NCI-H2227 (cell line): ENCODE measurements at regions not wholly inside any gene's neighbourhood (a gene's known extent, or its start where the extent isn't known, plus 50 kb on each side); places are given as distances from the start of the nearest gene placed in this dataset.

Experiments
- DNase-seq: peaks from one replicate; lab custom pipeline; 2025; ENCODE audit not compliant: unreplicated experiment; lab: John Stamatoyannopoulos, UW

DNA sequence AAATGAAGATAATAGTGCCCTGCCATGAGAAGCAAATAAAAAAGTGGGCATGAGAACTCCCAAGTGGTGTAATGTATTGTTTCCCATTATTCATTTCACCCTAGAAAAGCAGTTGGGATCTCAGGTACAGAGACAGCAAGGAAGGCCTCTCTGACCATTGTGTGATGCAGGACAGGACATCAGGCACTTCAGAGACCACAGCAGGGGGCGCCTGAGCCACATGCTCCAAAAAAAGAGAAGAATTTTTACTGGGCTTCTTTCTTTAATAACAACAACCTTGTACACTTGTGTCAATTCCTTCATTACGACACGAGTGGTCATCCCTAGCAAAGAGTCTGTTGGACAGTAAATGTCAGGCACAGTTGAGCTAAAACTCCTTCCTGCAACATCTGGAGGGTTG, 533.3 kb downstream of the OMA1 start:
- DNase-seq = no peak

DNA sequence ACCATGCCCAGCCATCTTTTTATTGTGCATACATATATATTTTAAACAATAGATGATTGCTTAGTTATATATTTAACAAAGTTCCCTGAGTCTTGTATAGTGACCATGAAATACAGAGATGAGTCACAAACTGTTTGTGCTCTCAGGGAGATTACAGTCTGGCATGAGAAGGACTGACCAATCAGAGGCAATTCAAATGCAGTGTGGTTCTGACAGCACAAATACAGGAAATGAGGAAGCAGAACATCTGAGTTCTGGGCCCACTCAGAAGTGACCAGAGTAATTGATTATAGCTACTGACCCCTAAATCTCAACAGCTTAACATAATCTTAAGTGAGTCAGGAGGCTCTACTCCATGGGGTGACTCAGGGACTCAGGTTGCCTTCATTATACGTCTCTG, 534.5 kb downstream of the OMA1 start:
- no peak for DNase-seq

DNA sequence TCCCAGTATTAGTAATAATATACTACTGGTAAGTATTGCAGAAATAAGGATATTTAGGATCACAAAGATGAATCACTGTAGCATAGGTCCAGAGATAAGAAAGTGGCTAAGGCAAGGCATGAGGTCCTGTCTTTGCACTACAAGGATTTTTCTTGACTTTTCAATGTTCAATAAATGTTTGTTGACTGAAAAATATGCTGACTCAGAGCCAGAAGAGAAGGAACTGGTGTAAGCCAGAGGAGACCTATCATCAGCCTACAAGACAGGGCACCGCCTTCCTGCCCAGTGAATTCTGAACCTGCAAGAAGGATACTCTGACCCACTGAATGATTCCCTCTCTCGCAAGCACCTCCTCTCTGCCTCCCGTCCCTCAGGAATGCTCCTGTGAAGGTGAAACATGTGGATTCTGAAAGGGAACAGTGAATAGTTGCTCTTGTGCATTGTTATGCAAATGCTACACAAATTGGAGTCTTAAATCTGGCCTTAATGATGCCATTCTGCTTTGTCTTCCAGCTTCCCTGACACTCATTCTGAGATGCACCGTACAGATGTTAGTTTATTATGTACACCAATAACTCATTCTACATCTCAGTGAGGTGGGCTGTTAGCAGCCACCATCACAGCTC, 540.0 kb downstream of the OMA1 start:
- no peak for DNase-seq

DNA sequence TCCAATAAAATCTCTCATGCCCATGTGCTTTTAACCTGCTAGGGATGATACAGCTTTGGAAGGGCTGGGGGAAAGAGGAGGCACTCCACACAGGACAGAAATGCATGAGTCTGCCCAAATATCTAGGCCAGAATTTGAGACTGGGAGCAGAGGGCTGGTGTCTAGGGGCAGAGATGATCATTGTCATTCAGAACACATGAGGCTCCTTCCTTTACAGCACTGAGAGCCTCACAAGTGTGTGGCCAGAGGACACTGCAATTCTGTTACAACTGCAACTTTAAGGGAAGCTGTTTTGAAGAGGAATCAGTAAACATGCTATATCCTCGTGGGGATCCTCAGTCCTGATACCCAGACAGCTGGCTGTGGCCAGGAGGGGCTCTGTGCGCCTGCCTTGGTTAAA, 541.3 kb downstream of the OMA1 start:
- DNase-seq = no peak

DNA sequence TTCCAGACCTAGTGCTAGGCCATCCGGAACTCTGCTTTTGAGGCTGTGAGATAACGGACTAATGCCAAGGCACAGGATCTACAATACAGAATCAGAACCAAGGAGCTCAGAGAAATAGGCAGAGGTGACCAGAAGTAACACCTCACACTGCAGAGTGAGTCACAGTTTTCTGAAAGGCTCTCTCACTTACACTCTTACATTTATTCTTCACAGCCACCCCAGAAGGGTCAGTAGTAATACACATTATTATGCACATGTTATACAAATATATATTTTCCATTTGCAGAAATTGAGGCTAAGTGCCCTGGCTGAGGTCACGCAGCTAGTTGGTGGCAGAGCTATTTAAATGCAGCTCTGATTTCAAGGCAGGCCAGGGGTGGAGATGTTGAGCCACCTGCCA, 542.5 kb downstream of the OMA1 start:
- DNase-seq = no peak

DNA sequence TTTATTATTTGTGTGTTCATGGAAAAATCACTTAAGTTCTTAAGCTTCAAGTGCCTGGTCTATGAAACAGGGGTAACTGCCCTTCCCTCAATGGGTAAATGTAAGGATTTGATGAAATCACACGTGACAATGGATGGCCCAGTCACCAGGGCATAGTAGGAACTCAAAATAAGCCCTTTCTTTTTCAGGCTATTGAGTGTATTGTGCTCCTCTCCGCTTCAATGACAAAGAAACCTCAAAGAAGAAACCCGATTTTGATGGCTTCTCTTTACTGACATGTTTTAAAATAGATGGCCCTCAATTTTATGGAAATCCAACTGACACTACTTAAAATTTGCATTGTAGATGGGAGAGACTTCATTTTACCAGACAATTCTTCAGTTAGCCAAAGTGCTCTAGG, 543.5 kb downstream of the OMA1 start:
- DNase-seq = no peak

DNA sequence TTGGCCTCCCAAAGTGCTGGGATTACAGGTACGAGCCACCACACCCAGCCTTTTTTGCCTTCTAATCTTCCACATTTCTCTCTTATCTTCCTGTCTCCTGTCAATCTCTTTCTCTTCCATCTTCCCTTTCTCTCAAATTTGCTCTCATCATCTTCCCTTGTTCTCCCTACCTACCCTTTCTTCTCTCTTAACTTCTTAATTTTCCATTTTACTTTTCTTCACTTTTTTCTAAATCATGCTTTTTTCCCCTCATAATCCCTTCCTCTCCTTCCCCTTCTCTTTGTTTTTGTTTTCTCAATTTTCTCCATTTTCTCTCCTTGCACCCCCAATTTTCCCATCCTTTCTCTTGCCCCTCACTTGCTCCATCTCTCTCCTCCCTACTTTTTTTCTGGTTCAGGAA, 545.7 kb downstream of the OMA1 start:
- DNase-seq = no peak

DNA sequence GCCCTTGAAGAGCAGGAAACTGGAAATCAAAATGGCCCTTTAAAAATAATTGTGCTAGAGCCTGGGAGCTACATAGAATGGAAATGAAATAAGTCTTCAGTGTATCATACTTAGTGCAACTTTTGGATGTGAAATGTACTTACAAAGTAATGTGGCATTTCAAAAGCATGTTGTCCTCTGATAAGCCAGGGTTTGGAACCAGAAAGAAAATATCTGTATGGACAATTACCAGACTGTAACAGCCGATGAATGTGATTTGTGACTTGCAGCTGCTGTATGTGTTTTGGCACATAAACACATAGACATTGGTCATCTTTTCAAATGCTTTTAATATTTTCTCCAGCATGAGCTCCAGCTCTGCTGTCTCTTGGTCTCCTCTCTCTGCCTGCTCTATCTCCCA, 546.4 kb downstream of the OMA1 start:
- no peak for DNase-seq

DNA sequence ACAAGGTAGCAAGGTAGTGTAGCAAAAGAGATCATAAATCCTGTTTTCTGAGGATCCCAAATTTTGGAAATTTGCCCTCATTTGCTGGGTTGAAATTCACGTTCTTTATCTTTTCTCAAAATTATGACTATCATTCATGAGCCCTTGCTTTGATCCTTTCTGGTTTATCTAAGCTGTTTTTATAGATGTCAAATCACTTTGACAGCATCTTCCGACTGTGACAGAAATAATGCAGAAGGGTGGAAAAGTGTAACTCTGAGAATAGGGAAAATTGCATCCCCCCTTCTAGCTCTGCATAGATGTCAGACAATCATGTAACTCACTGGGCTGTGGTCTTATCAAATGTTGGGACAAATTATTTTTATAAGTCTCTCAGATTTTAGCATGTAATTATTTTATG, 550.1 kb downstream of the OMA1 start:
- DNase-seq = no peak

DNA sequence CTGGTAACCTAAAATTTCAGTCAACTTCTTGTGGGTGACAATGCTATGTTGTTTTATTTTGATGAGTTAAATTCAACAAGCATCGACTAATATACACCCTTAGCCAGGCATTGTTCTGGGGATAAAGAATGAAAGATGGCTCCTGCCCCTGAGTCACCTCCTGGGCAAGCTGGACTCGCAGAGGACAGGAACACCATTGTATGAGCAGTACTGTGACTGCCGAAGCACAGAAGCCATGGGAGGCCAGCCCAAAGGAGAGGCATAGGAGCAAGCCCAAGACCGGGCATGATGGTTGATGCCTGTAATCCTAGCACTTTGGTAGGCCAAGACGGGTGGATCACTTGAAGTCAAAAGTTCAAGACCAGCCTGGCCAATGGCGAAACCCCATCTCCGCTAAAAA, 555.2 kb downstream of the OMA1 start:
- no peak for DNase-seq

DNA sequence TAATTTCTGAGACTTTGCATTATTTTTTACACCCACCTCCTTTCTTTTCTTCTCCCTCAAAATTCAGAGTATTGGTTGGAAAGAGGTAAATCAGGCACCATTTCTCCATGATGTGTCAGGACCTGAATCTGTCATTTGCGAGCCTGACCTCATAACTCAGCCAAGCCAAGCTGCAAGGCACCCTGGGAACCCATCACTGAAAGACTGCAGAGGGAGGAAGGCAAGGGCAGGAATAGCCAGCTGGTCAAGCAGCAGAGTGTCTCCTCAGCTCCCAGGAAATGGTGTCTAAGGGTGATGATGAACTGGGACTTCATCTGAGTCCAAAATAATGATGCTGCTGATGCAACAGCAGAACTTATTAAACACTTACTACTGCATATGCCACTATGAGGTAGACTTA, 556.6 kb downstream of the OMA1 start:
- no peak for DNase-seq

DNA sequence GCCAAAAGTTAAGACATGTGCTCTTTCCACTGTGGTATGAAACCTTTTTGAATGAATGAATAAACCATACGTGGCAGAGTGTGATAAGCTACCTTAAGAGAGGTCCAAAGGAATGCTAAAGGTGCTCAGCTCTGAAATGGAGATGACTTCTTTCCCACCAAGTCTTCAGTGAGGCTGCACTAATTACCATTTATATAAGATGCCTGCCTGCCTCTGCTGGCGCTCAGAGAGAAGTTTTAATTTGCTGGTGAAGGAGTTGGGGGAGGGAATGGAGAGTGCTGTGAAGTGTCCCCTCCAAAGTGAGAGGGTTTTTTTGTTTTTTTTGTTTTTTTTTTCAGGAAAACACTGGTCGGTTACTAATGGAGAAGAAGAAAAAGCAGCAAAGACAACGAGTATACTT, 559.0 kb downstream of the OMA1 start:
- no peak for DNase-seq

DNA sequence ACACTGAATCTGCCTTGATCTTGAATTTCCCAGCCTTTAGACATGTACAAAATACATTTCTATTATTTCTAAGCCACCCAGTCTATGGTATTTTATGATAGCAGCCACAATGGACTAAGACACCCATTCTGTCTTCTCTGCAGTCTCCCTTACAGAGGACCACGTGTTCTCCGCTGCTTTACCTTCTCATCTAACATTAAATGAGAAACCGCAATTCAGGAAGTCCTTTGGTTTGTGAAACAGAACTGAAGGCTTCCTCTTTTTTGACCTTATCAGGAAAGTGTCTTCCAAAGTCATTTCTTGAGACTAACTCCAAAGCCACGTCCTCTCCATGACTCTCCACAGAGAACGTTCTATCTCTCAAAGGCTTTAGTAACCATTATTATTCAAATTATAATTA, 560.1 kb downstream of the OMA1 start:
- DNase-seq = no peak

DNA sequence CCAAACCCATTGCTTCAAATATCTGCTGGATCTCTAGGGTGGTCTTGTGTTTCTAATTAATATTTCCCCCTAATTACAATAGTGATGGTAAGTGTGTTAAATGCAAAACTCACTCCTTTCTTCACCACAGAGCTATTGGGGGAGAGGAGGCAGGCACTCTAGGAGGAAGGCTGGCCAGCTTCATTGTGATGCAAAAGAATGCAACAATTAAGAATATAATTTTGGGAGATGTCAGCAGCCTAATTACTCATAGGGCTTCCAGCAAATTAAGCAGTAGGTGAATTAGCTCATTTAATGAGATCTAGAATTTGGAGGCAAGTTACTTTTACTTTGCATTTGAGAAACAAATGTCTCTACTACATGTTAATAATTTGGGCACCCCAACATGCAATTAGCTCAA, 560.4 kb upstream of the DAB1 start:
- DNase-seq = no peak

DNA sequence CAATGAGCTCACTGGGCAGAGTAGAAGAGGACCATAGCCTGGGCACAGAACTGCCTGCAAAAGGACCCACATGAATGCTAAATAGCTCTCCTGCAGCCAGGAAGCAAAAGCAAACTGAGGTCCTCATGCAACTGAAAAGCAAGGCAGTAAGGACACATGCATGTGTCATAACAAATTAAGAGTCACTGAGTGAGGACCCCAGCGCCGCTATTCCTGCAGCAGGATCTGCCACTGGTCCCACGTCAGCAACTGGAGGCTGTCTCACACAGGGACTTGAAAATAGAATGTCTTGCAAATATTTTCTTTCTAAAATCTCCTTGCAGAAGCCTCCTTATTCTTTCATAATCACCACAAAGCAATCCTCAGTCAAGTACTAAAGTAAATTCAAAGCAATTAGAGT, 559.6 kb upstream of the DAB1 start:
- no peak for DNase-seq

DNA sequence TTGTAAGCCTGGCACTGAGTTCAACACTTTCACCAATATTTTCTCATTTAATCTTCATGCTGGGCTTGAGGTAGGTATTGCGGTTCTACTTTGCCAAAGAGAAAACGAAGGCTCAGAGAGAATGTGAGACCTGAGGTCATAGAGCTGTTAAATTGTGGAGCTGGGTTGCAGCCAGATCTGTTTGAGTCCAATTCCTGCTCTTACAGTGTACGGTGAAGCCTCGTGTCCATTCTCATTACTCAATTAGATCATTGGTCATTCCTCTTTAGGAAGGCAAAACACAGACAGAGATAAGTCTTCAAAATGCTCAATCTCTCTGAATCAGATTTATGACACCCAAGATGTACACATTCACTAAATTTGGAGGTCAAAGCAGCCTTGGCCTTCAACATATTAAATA, 559.0 kb upstream of the DAB1 start:
- no peak for DNase-seq

DNA sequence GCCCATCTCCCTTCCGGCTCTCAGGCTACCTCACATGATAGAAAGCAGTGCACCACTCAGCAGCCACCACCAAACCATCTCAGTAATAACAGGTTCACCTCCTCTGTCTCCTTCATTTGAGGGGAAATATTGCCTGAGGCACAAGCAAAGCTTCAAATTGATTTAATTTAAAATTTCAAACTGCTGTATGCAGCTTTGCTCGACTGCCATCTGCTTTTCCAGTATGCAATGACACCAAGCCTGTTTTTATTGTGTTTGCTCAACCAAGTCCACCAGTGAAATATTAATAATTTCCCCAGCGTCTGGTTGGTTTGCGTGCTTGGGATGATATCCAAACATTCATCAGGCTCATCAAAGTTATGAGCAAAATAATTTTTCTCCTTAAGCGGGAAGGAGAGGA, 552.4 kb upstream of the DAB1 start:
- DNase-seq = no peak

DNA sequence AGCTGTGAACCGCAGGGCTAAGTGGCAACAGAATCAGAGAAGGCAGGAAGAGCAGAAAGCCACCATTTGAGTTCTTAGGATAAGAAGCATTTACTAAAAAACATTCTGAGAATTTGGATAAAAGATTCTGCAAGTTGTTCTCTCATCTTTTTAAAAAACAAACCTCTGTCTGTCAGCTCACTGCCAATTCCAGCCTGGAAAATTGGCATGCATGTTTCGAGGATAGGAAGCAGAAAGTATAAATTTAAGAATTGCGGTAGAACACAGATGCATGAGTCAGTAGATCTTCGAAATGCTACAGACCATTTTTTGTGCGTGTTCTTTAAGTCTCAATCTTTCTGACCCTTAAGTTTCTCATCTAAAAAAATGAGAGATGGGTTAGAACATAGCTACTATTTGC, 544.5 kb upstream of the DAB1 start:
- DNase-seq = no peak

DNA sequence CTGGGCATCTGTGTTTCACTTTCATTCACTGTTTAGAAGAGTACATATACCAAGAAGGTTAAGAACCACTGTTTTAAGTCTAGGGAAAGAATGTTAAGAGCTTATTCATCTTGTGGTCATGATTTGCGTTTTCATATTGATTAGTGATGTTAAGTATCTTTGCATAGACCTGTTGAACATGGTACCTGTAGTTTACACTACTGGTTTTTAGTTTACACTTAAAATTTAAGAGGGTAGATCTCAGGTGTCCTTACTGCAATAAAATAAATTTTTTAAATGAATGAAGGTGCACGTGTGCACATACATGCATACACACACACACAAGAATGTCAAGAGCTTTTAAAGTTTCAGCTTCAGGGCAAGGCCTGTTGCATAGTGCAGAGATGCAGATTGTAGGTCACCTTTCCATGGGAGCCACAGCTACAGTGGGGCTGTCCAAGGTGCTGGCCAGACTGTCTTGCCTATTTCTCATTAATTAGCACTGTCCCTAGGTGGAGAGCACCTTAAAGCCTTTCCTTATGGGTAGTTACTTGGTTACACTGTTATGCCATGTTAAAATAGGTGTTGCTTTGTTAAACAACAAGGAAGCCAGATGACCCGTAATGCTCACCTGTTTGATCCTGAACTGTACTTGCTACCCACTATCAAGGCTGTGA, 543.0 kb upstream of the DAB1 start:
- DNase-seq = no peak

DNA sequence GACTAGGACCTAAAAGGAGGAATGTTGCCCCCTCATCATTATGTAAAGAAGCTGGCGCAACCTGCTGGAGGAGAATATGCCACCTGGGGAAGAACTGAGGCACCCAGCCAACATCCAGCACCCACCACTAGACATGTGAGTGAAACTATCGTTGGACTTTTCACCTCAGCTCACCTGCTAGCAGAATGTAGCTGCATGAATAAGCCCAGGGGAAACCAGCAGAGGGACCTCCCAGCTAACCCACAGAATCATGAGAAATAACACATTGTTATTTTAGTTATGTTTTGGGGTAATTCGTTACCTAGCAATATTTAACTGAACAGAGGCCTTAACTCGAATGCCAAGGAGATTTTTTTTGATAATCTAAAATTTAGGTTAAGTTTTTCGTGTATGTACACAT, 542.5 kb upstream of the DAB1 start:
- no peak for DNase-seq

DNA sequence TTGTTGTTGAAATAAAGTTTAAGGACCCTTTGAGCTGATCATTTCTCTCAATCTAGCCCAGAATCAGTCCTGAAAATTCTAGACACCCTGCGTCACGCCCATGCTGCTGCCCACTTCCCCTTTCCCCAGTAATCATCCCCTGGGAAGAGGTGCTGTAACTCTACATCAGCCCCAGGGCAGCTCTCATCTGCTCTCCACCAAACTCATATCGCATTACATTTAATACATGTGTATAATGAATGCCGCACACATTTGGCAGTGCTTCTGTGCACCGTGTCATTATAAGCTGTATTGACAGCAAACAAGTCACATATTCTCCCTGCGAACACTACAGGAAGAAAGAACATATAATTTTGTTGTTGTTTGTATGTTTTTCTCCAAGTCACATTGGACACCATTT, 539.7 kb upstream of the DAB1 start:
- DNase-seq = peak; percentile 79

DNA sequence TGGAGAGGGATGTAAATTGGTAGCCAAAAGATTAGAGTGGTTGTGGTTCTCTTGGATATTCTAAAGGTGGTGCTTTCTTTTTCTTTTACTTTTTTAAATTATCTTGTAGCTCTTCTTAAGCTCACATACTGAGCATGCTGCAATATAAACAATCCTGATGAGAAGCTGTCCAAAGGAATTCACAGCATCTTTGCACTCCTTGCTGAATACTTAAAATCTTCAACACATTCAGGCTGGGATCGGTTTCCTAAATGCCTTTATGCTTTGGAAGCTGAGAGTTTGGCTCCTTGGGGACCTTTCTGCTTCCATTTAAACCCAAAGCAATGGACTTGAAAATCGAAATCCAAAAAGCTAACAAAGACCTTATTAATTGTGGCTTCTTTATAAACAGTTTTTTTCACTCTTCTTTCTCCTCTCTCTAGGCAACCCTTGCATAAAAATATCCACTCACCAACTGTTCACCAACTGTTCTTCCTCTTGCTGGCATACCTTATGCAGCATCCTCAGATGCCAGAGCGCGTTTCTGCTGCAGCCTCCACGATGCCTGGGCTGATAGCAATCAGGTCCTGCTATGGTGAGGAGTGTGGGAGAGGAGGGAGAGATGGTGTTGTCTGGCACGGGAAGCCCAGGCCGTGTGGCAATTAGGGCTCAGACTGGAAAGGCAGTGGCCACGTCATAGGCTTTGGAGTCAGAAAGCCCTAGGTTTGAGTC, 535.8 kb upstream of the DAB1 start:
- DNase-seq = no peak

DNA sequence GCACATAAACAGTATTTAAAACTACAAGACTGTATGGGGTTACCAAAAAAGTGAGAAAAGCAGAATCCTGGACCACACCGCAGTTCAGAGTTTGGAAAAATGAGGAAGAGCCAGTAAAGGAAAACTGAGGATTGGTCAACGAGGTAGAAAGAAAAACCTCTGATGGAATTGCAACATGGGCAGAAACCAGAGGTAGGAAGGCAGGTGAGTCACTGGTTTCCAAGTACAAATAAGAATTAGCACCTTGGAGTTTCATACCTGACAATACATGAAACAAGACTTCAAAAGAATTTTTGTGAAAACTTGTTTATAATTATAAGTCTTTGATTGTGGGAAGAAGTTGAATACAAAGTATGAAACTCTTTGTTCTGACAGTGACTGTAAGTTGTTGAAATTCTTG, 533.7 kb upstream of the DAB1 start:
- DNase-seq = no peak
